ENCODE measurements at regions not wholly inside any gene's neighbourhood (a gene's known extent, or its start where the extent isn't known, plus 50 kb on each side); places are given as distances from the start of the nearest gene placed in this dataset.

GRCh38 chr14:106789318-106789717, 1262.9 kb downstream of the TMEM121 start:
- no peak for TF ChIP-seq POLR2A (IDR thresholded peaks at IDR 0.05; ENCODE audit: low read depth, low read length)
- no peak for TF ChIP-seq TAF1 (IDR thresholded peaks at IDR 0.05; ENCODE audit: low read depth, low read length)
- TF ChIP-seq POLR2AphosphoS5 (IDR thresholded peaks at IDR 0.05; ENCODE audit: low read depth, low read length), result no peak
- no peak for TF ChIP-seq POU2F2 (IDR thresholded peaks at IDR 0.05; ENCODE audit: low read depth, low read length)
